Esophagus squamous epithelium (tissue), 5 donors: ENCODE measurements at regions not wholly inside any gene's neighbourhood (a gene's known extent, or its start where the extent isn't known, plus 50 kb on each side); places are given as distances from the start of the nearest gene placed in this dataset.

Source experiments
- DNase-seq: peaks from one replicate; lab custom pipeline; 2025; lab: John Stamatoyannopoulos, UW
- H3K27ac ChIP-seq, 4 donors: fragments of 200-600 bp; sonication (generic); one replicate each; pipeline ENCODE4 v1.5.1; 2016 to 2019; ENCODE audit warnings: mild to moderate bottlenecking in 1 of 4
- H3K27me3 ChIP-seq, 4 donors: fragments of 200-600 bp; sonication (generic); 1 replicate in 3 of 4; 2 replicates in 1 of 4; pipeline versions ENCODE4 v1.5.1 to v1.6.0; 2017 to 2021; ENCODE audit warnings: antibody characterized with exemption in 1 of 4
- H3K36me3 ChIP-seq, 3 donors: fragments of 200-600 bp; sonication (generic); one replicate each; pipeline ENCODE4 v1.5.1; 2016 to 2019
- H3K4me1 ChIP-seq, 3 donors: fragments of 200-600 bp; sonication (generic); one replicate each; pipeline ENCODE4 v1.5.1; 2017 to 2019
- H3K4me3 ChIP-seq, 4 donors: fragments of 200-600 bp; sonication (generic); 1 replicate in 3 of 4; 2 replicates in 1 of 4; pipeline ENCODE4 v1.5.1; 2016 to 2019; ENCODE audit warnings: mild to moderate bottlenecking in 2 of 4, moderate library complexity in 1 of 4
- H3K9me3 ChIP-seq, 3 donors: fragments of 200-600 bp; sonication (generic); one replicate each; pipeline ENCODE4 v1.5.1; 2016 to 2019
- POLR2A ChIP-seq, 4 donors: fragments of 450-650 bp; IDR thresholded peaks; one replicate each; pipeline ENCODE4 v1.6.1; 2017; ENCODE audit warnings: antibody characterized with exemption in 4 of 4, mild to moderate bottlenecking in 4 of 4, moderate library complexity in 3 of 4
- WGBS, 2 donors: methylation state at CpG; one replicate each; pipeline ENCODE4 v1.1.5; 2018; 5-methylcytosine and 5-hydroxymethylcytosine counted together
- intact Hi-C: fragments of 100-400 bp; cut with DNase I; formaldehyde crosslinking; loops from one replicate; pipeline ENCODE4 v1.15.0; 2022
- TF ChIP-seq, protein P1 (sequence below), 6 experiments: fragments of 450-650 bp in 4 of 6; fragments of 200-600 bp in 2 of 6; sonication (generic) in 2 of 6; IDR thresholded peaks; one replicate each; pipeline ENCODE4 v1.5.1; 2016 to 2019; ENCODE audit warnings: antibody characterized with exemption in 6 of 6, mild to moderate bottlenecking in 4 of 6, moderate library complexity in 4 of 6
- donor health status: DM: yes; HTN: yes; CAD: no.

DNA sequence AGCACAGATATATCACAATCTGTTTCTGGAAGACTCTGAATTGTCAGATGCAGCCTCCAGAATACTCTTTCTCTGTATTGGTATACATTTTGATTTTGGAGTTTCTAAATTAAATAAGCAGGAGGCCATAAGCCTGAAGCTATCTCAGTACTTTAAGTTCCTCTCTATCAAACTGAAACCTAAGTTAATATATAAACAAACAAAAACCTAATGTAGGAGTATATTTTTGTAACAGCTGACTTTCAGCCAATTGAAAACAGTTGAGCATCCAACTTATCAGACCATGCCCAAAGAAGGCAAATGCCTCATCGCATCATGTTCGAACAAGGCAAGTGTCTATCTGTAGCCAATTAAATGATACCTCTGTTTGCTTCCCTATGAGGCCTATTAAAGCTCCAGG is 1054.4 kb downstream of the AMY1C start:
- H3K27ac ChIP-seq, result no peak overlapping the region
- no peaks in the 10 kb centered on the region for H3K9me3 ChIP-seq
- 82 to 97% methylated on average over 2 of the region's 2 CpGs for WGBS, 2 donors
- no peak for DNase-seq
- intact Hi-C loops, result no loop called here
- no peaks in the 10 kb centered on the region for H3K36me3 ChIP-seq
- H3K4me3 ChIP-seq, result no peak overlapping the region
- no peaks in the 10 kb centered on the region for H3K27me3 ChIP-seq
- no peaks in the 10 kb centered on the region for H3K4me1 ChIP-seq
- TF ChIP-seq, protein P1, sequence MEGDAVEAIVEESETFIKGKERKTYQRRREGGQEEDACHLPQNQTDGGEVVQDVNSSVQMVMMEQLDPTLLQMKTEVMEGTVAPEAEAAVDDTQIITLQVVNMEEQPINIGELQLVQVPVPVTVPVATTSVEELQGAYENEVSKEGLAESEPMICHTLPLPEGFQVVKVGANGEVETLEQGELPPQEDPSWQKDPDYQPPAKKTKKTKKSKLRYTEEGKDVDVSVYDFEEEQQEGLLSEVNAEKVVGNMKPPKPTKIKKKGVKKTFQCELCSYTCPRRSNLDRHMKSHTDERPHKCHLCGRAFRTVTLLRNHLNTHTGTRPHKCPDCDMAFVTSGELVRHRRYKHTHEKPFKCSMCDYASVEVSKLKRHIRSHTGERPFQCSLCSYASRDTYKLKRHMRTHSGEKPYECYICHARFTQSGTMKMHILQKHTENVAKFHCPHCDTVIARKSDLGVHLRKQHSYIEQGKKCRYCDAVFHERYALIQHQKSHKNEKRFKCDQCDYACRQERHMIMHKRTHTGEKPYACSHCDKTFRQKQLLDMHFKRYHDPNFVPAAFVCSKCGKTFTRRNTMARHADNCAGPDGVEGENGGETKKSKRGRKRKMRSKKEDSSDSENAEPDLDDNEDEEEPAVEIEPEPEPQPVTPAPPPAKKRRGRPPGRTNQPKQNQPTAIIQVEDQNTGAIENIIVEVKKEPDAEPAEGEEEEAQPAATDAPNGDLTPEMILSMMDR (IDR thresholded peaks at IDR 0.05), result no peak
- TF ChIP-seq POLR2A (IDR thresholded peaks at IDR 0.05), result no peak

- H3K27ac ChIP-seq, result no peak overlapping the region
- TF ChIP-seq POLR2A (IDR thresholded peaks at IDR 0.05), result no peak
- TF ChIP-seq, protein P1 (IDR thresholded peaks at IDR 0.05), result no peak
- H3K27me3 ChIP-seq, result no peaks in the 10 kb centered on the region
- intact Hi-C loops, result no loop called here
- no peaks in the 10 kb centered on the region for H3K4me1 ChIP-seq
- peaks cover 0 to 6% (median 0%) of the 10 kb centered on the region in 3 donors for H3K9me3 ChIP-seq
- H3K4me3 ChIP-seq, result no peak overlapping the region
- 58 to 84% methylated on average over 2 of the region's 2 CpGs for WGBS, 2 donors
- H3K36me3 ChIP-seq, result no peaks in the 10 kb centered on the region
- DNase-seq, result no peak
Measured at GRCh38 chr1:104807590-104807989, 1057.9 kb downstream of the AMY1C start.

DNA sequence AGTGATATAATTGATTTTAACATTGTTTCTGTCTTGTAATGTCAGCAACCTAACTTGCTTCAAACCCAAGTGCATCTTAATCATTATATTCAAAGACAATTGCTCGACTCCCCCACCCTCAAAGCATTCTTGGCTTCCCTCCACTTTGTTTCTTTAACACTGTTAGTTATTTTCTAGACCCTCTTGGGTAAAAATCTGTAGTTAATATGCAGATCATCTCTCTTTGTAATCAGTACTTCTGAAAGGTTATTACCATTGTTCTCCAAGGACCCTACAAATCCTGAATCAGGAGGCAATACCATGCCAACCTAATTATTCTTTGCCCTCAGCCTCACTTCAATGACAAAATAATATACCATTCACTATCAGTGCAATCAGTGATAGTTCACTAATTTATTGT is 1075.7 kb downstream of the AMY1C start:
- Histone ChIP-seq H3K4me1 (no peaks in the 10 kb centered on the region), H3K27me3 (no peaks in the 10 kb centered on the region), H3K4me3 (no peak overlapping the region), H3K27ac (no peak overlapping the region), H3K36me3 (no peaks in the 10 kb centered on the region), H3K9me3 (no peaks in the 10 kb centered on the region)
- no peak for DNase-seq
- intact Hi-C loops, result no loop called here
- TF ChIP-seq, protein P1 (IDR thresholded peaks at IDR 0.05), result no peak
- no peak for TF ChIP-seq POLR2A (IDR thresholded peaks at IDR 0.05)
- WGBS, 2 donors, result 40 to 52% methylated on average over 1 of the region's 1 CpG

GRCh38 chr1:104830534-104830933 is 1080.8 kb downstream of the AMY1C start:
- no peak overlapping the region for H3K4me3 ChIP-seq
- H3K4me1 ChIP-seq, result no peaks in the 10 kb centered on the region
- H3K27me3 ChIP-seq, result no peaks in the 10 kb centered on the region
- no peak for TF ChIP-seq POLR2A (IDR thresholded peaks at IDR 0.05)
- TF ChIP-seq, protein P1 (IDR thresholded peaks at IDR 0.05), result no peak
- intact Hi-C loops, result no loop called here
- WGBS, 2 donors, result 73 to 75% methylated on average over 2 of the region's 2 CpGs
- H3K36me3 ChIP-seq, result no peaks in the 10 kb centered on the region
- no peak overlapping the region for H3K27ac ChIP-seq
- H3K9me3 ChIP-seq, result no peaks in the 10 kb centered on the region
- DNase-seq, result no peak

DNA sequence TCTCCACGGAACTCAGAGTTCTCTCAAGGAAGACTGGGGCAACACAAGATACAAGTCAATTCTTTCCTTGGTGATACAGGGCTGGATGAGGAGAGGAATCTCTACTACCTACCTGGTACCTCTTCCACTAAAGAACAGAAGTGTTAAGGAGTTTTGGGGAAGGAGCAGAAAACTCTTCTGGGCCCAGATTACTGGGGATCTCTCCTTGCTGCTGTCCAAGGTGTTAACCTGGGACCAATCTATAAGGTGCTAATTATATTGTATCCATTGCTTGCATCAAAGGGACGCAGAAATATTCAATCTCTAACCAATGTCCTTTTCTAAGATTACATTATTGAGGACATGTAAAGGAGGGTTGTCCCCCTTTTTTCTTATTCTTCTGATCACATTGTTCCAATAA is 1102.5 kb downstream of the AMY1C start:
- Histone ChIP-seq H3K27ac (no peak overlapping the region), H3K9me3 (no peaks in the 10 kb centered on the region), H3K4me3 (no peak overlapping the region), H3K4me1 (no peaks in the 10 kb centered on the region), H3K27me3 (no peaks in the 10 kb centered on the region), H3K36me3 (no peaks in the 10 kb centered on the region)
- intact Hi-C loops, result no loop called here
- 57 to 74% methylated on average over 2 of the region's 2 CpGs for WGBS, 2 donors
- DNase-seq, result no peak
- TF ChIP-seq, protein P1 (IDR thresholded peaks at IDR 0.05), result no peak
- no peak for TF ChIP-seq POLR2A (IDR thresholded peaks at IDR 0.05)
